B cell (primary cell): ENCODE measurements at regions not wholly inside any gene's neighbourhood (a gene's known extent, or its start where the extent isn't known, plus 50 kb on each side); places are given as distances from the start of the nearest gene placed in this dataset.

ENCODE experiments used
- ATAC-seq: fragments of 200-7000 bp; cut with Tn5 transposase; one replicate; pipeline ENCODE4 v1.10.0; 2021; ENCODE audit warnings: low read depth, mild to moderate bottlenecking, moderate number of reproducible peaks, moderate library complexity
- CTCF ChIA-PET: fragments of 350-600 bp; sonication (Branson Sonifier 250); formaldehyde crosslinking; loops from one replicate; lab custom pipeline; 2021; ENCODE audit warnings: antibody characterized with exemption, inconsistent platforms; lab: Charles Lee
- POLR2A ChIA-PET: fragments of 350-600 bp; sonication (Branson Sonifier 250); formaldehyde crosslinking; loops from one replicate; lab custom pipeline; 2021; ENCODE audit warnings: antibody characterized with exemption; lab: Charles Lee
- DNase-seq: peaks from one replicate; pipeline ENCODE4 v3.0.0; 2013
- H2AFZ ChIP-seq: 2 replicates; pipeline ENCODE4 v1.6.1; 2012; ENCODE audit warnings: mild to moderate bottlenecking, low read depth, low read length; ENCODE audit not compliant: insufficient read depth, poor library complexity, severe bottlenecking
- H3K27ac ChIP-seq, 2 donors: 1 replicate in 1 of 2; 2 replicates in 1 of 2; pipeline ENCODE4 v1.5.1; 2012 to 2013; ENCODE audit warnings: low read length in 2 of 2, mild to moderate bottlenecking in 2 of 2, moderate library complexity in 1 of 2
- H3K27me3 ChIP-seq, 4 experiments: fragments of 200-600 bp in 1 of 4; sonication (generic) in 1 of 4; replicated peaks in 1 of 4; 1 replicate in 2 of 4; 2 replicates in 2 of 4; pipeline versions ENCODE4 v1.6.1 to v1.7.0; 2013 to 2016; ENCODE audit warnings: low read length in 3 of 4, mild to moderate bottlenecking in 2 of 4, mixed read lengths in 1 of 4, moderate library complexity in 1 of 4; ENCODE audit not compliant: insufficient read depth in 4 of 4, control insufficient read depth in 3 of 4; ENCODE audit errors: control extremely low read depth in 1 of 4
- H3K36me3 ChIP-seq, 2 experiments: replicated peaks in 1 of 2; 1 replicate in 1 of 2; 2 replicates in 1 of 2; pipeline versions ENCODE4 v1.6.1 to v1.7.1; 2013; ENCODE audit warnings: low read length in 1 of 2; ENCODE audit not compliant: insufficient read depth in 2 of 2, control insufficient read depth in 1 of 2; ENCODE audit errors: control extremely low read depth in 1 of 2, extremely low read depth in 1 of 2
- H3K4me1 ChIP-seq, 2 donors: fragments of 200-600 bp in 1 of 2; sonication (generic) in 1 of 2; 1 replicate in 1 of 2; 2 replicates in 1 of 2; pipeline versions ENCODE4 v1.5.1 to v1.6.1; 2013 to 2017; ENCODE audit warnings: low read length in 2 of 2; ENCODE audit not compliant: control insufficient read depth in 2 of 2, insufficient read depth in 2 of 2
- H3K4me2 ChIP-seq: replicated peaks from 2 replicates; pipeline ENCODE3; 2012; ENCODE audit warnings: mild to moderate bottlenecking, low read depth, low read length; ENCODE audit not compliant: poor library complexity, severe bottlenecking
- H3K4me3 ChIP-seq, 5 experiments: fragments of 200-600 bp in 1 of 5; sonication (generic) in 1 of 5; 1 replicate in 3 of 5; 2 replicates in 2 of 5; pipeline versions ENCODE4 v1.5.1 to v1.7.0; 2011 to 2016; ENCODE audit warnings: low read length in 4 of 5, mild to moderate bottlenecking in 4 of 5, low read depth in 2 of 5, control low read depth in 1 of 5, moderate library complexity in 1 of 5; ENCODE audit not compliant: insufficient read depth in 1 of 5; ENCODE audit errors: control extremely low read depth in 1 of 5, extremely low read depth in 1 of 5
- H3K79me2 ChIP-seq: fragments of 200-600 bp; sonication (generic); one replicate; pipeline ENCODE4 v1.6.0; 2016; ENCODE audit warnings: low read length; ENCODE audit not compliant: control insufficient read depth, insufficient read depth
- H3K9ac ChIP-seq: fragments of 200-600 bp; sonication (generic); 2 replicates; pipeline ENCODE4 v1.6.1; 2017; ENCODE audit warnings: mild to moderate bottlenecking, low read length, moderate library complexity
- H3K9me3 ChIP-seq, 3 donors: one replicate each; pipeline versions ENCODE4 v1.6.1 to v1.7.1; 2013; ENCODE audit warnings: low read length in 2 of 3; ENCODE audit not compliant: control insufficient read depth in 2 of 3, insufficient read depth in 1 of 3; ENCODE audit errors: control extremely low read depth in 1 of 3
- H4K20me1 ChIP-seq: 2 replicates; pipeline ENCODE4 v1.6.0; 2012; ENCODE audit warnings: mild to moderate bottlenecking, low read length; ENCODE audit not compliant: insufficient read depth, control insufficient read depth, poor library complexity, severe bottlenecking
- H3K27ac Mint-ChIP-seq: one replicate; pipeline ENCODE4 v1.8.0; 2021; ENCODE audit warnings: mixed read lengths
- H3K27me3 Mint-ChIP-seq: one replicate; pipeline ENCODE4 v1.8.0; 2021; ENCODE audit warnings: mixed read lengths
- H3K4me1 Mint-ChIP-seq: one replicate; pipeline ENCODE4 v1.8.0; 2021; ENCODE audit warnings: mixed read lengths
- H3K4me3 Mint-ChIP-seq: one replicate; pipeline ENCODE4 v1.8.0; 2021; ENCODE audit warnings: mixed read lengths
- H3K9me3 Mint-ChIP-seq: one replicate; pipeline ENCODE4 v1.8.0; 2022; ENCODE audit warnings: mixed read lengths; ENCODE audit not compliant: insufficient read depth
- CTCF ChIP-seq: fragments of 200-600 bp; IDR thresholded peaks from one replicate; pipeline ENCODE4 v1.8.0; 2022; ENCODE audit warnings: antibody characterized with exemption, mild to moderate bottlenecking
- EZH2 ChIP-seq: IDR thresholded peaks from 2 replicates; pipeline ENCODE4 v1.6.1; 2012; ENCODE audit warnings: borderline replicate concordance, low read depth, mild to moderate bottlenecking, moderate library complexity, low read length; ENCODE audit not compliant: insufficient read depth, poor library complexity, severe bottlenecking
- WGBS: methylation state at CpG from one replicate; pipeline ENCODE4 v1.1.5; 2013; ENCODE audit warnings: missing lambda C conversion rate; ENCODE audit not compliant: insufficient coverage; 5-methylcytosine and 5-hydroxymethylcytosine counted together
- intact Hi-C: fragments of 100-400 bp; cut with micrococcal nuclease; formaldehyde crosslinking; loops from one replicate; pipeline ENCODE4 v1.10.0; 2022

- Histone ChIP-seq H3K36me3 (no peaks in the 10 kb centered on the region), H3K9ac (no peak overlapping the region), H4K20me1 (no peaks in the 10 kb centered on the region), H3K4me3 (no peak overlapping the region), H3K4me2 (peak overlapping the region; percentile 82), H3K27ac (no peak overlapping the region), H3K4me1 (peaks cover 11 to 14% of the 10 kb centered on the region in 2 donors), H2AFZ (peak overlapping the region; percentile 60), H3K27me3 (peaks cover 0 to 33% (median 19%) of the 10 kb centered on the region in 4 experiments), H3K9me3 (no peaks in the 10 kb centered on the region), H3K79me2 (no peaks in the 10 kb centered on the region)
- DNase-seq (no peak), ATAC-seq (no peak)
- Mint-ChIP-seq H3K27me3 (peaks cover 56% of the 10 kb centered on the region), H3K4me1 (peaks cover 13% of the 10 kb centered on the region), H3K27ac (no peak overlapping the region), H3K9me3 (no peaks in the 10 kb centered on the region), H3K4me3 (peak overlapping the region; percentile 83)
- ChIA-PET CTCF (no interaction called here), POLR2A (no interaction called here)
- intact Hi-C loops: no loop called here
- 34% methylated on average over 11 of the region's 12 CpGs for WGBS
- no peak for TF ChIP-seq EZH2
- TF ChIP-seq CTCF: no peak
Observed at GRCh38 chr12:67067453-67068203, 201.5 kb upstream of the CAND1 start.

GRCh38 chr12:67068204-67068731 lies 200.9 kb upstream of the CAND1 start:
- TF ChIP-seq EZH2 (no peak), CTCF (no peak)
- Histone ChIP-seq H3K9me3 (no peaks in the 10 kb centered on the region), H3K36me3 (no peaks in the 10 kb centered on the region), H3K4me1 (peaks cover 11 to 14% of the 10 kb centered on the region in 2 donors), H3K79me2 (no peaks in the 10 kb centered on the region), H3K4me3 (peak overlapping the region in 3 of 5 experiments; percentile 46 to 55 (median 51)), H3K4me2 (peak overlapping the region; percentile 82), H4K20me1 (no peaks in the 10 kb centered on the region), H2AFZ (peak overlapping the region; percentile 60), H3K27ac (no peak overlapping the region), H3K9ac (peak overlapping the region; percentile 37), H3K27me3 (peaks cover 0 to 33% (median 19%) of the 10 kb centered on the region in 4 experiments)
- Mint-ChIP-seq H3K9me3 (no peaks in the 10 kb centered on the region), H3K27me3 (peaks cover 56% of the 10 kb centered on the region), H3K4me3 (peak overlapping the region; percentile 83), H3K4me1 (peaks cover 13% of the 10 kb centered on the region), H3K27ac (peak overlapping the region; percentile 24)
- ChIA-PET CTCF (no interaction called here), POLR2A (no interaction called here)
- ATAC-seq (no peak), DNase-seq (peak; percentile 12)
- 7% methylated on average over 10 of the region's 20 CpGs for WGBS
- intact Hi-C loops: no loop called here
